GM18505 (cell line): ENCODE measurements at regions not wholly inside any gene's neighbourhood (a gene's known extent, or its start where the extent isn't known, plus 50 kb on each side); places are given as distances from the start of the nearest gene placed in this dataset.
"Not testable (repeated sequence)": the region's sequence is repeated elsewhere in the genome, so short reads cannot be mapped to it uniquely, and the experiment has no call there.

ENCODE experiments used
- ATAC-seq: cut with Tn5 transposase; IDR thresholded peaks from one replicate; pipeline ENCODE4 v1.9.1; 2021; ENCODE audit not compliant: unreplicated experiment
- POLR2A ChIP-seq: IDR thresholded peaks from 4 replicates; pipeline ENCODE4 v1.6.1; 2011; ENCODE audit warnings: borderline replicate concordance; ENCODE audit not compliant: insufficient read depth, insufficient read length; ENCODE audit errors: extremely low read depth

GRCh38 chr6:167750956-167751358, 75.8 kb upstream of the AFDN start:
- no peak for ATAC-seq
- no peak for TF ChIP-seq POLR2A

GRCh38 chr6:167751579-167752115, 75.1 kb upstream of the AFDN start:
- TF ChIP-seq POLR2A, result no peak
- ATAC-seq, result no peak

GRCh38 chr6:167753281-167753680, 73.4 kb upstream of the AFDN start:
- not testable (repeated sequence) for ATAC-seq

DNA sequence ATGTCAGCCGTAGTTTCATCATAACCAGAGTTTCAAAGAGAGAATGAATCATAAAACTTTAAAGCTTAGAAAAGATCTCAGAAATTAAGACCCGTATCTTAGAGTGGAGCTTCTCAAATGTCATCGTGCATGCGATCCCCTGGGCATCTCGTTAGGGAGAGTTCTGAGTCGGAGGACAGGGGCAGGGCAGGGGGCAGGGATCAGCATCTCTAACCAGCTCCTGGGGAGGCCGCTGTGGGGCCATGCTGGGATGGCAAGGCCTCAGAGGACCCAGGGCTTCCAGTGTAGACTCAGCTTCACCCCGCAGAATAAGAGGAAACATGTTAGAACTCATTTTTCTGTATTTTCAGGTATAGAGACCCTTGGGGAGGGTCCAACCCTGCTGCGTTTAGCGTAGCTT, 72.0 kb upstream of the AFDN start:
- no peak for TF ChIP-seq POLR2A
- no peak for ATAC-seq

- no peak for ATAC-seq
- no peak for TF ChIP-seq POLR2A
These were observed 71.2 kb upstream of the AFDN start for GRCh38 chr6:167755461-167755860.

GRCh38 chr6:167756597-167756996, 70.1 kb upstream of the AFDN start:
- no peak for TF ChIP-seq POLR2A
- no peak for ATAC-seq

GRCh38 chr6:167757249-167757648, 69.5 kb upstream of the AFDN start:
- ATAC-seq, result no peak
- TF ChIP-seq POLR2A, result no peak

DNA sequence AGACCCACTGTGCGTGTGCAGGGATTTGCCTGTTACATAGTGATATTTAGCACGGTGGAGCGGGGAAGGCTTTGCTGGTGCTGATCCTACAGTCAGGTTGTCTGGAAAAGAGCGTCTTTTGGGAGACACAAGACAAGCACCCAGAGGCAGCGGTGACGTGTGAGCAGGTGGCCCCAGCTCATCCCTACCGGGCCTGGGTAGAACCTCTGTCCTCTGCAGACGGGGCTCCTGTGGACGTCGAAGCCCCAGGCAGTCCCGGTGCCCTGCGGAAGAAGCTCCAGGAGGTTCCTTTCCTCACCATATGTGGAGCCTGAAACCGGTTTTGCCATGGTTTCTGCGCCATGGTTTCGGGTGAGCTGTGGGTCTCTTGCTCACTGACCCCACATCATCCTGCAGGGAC, 68.9 kb upstream of the AFDN start:
- TF ChIP-seq POLR2A, result no peak
- no peak for ATAC-seq

DNA sequence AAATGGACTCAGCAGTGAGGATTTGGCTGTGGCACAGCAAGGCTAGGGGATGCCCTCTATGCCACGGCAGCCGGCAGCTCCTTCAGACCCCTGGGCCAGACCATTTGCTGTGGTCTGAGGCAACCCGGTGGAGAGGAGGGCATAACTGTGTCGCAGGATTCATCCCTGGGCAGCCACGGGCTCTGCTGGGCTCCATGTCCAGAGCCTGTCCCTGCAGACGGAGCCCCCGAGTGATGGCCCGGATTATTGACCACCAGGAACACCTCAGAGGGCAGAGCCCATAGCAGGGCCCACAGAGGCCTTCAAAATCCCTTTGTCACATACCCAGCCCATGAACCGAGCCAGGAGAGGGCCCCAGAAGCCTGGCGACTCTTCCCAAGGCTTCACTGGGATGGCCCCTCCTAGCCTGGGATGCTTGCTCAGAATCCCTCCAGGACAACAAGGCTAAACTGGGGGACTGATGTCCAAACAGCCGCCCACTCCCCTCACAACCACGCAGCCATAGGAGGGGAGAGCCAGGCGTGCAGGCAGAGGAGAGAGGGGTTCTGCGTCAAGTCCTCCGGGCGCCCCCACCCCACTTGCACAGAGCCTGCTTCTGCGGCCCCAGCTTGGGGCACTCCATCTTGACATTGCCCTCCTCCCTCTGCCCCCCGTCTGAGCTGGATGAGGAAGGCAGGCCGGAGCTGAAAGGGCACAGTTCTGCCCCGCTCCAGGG, 68.2 kb upstream of the AFDN start:
- ATAC-seq, result no peak

GRCh38 chr6:167759206-167759605, 67.5 kb upstream of the AFDN start:
- no peak for TF ChIP-seq POLR2A
- ATAC-seq, result no peak

More for the DNA sequence above, 68.2 kb upstream of the AFDN start:
- no peak for TF ChIP-seq POLR2A

DNA sequence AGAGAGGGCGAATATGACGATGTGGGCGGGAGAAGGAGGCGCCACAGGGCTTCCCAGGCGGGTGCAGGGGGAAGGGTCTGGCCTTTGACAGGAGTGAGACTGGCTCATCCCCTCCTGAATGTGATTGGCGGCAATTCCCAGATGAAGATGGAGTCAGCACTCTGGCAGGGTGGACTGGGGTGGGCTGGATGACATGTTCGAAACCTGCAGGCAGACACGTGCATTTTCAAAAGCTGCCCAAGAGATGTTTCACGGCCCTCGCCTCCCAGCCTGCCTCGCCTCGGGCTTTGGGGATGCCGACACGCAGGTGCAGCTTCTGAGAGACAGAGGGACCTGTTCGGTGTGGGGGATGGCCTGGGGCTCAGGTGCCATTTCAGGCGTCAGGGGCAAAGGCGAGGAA, 66.8 kb upstream of the AFDN start:
- no peak for TF ChIP-seq POLR2A
- no peak for ATAC-seq

DNA sequence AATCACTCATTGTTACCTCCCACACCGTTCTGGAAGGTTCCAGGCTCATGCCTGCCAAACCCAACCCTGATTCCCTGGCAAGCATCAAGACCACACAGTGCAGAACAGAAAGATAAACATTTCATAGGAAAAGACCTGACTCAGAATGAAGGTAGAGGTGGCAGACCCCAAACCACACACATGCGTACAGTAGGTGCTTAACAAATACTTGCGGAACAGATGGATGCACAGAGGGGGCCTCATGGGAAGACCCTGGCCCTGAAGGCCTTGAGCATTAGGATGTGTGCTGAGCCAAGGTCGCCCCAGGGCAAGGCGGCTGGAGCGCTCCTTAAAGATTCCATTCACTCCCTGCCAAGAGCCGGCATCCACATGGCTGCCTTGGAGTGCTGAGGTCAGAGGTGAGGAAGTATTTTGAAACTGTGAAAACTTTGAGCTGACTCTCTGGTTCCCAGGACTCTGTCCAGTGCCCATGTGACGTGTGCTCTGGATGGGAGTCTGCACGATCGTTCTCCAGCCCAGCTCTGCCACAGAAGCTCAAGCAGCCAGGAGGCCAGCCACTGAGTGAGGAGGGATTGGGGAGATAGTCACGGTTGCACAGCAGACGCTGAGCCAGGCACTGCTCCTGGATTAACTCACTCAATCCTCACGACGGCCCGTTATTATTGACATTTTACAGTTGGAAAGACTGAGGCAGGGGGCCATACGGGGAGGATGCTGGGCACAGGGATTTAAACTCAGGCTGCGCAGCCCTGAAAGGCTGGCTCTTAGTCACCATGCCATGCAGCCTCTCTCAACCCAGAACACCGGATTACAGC, 65.5 kb upstream of the AFDN start:
- TF ChIP-seq POLR2A, result no peak
- ATAC-seq, result no peak

DNA sequence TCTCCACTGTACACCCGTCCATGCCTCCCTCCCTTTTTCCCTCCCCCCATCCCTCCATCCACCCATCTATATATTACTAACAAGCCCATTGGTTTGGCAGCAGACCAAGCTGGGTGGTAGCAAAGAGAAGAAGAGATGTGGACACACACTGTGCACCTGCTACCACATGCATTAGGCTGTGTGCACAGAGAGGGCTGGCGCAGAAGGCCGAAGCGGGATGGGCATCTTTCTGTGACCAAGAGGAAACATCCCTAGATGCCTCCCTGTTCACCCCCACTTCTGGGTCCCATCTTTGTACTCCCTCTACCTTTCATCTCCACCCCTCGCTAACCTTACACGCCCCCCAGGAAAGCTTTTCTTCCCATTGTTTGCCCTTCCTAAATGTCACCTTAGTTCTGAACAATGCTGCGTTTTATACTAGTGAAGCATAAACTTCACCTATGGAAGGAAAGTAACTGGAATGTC, 64.9 kb upstream of the AFDN start:
- no peak for TF ChIP-seq POLR2A
- no peak for ATAC-seq

DNA sequence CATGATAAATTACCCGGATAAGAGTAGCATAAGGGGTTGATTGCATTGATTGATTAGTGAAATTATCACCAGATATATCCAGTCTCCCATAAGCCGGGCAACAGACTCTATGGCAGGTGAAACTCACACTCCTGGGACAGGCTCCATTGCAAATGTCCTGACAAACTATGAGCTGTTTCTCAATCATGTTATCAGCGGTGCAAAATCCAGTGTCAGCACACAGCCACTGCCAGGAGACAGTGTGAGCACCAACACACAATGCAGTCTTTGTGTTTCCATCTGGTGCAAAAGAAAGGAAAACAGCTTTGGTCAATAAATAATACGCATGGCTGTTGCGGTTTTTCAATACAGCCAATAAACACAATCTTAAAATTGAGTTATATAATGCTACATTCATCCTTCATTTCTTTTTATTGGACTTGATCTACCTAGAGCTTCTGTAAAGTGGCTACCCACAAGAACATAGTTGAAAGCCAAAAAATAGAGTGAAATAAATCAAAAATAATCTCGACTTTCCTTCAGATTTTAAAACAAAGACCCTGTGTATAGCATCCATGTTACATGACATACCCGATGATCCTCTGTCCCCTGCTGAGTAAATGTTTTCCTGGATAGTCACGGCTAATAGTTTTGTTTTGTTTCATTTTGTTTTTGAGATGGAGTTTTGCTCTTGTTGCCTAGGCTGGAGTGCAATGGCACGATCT, 64.3 kb upstream of the AFDN start:
- TF ChIP-seq POLR2A, result no peak
- no peak for ATAC-seq
